DMS114 treated with DMSO at 0.1 percent for 48 hours (cell line): ENCODE measurements at regions not wholly inside any gene's neighbourhood (a gene's known extent, or its start where the extent isn't known, plus 50 kb on each side); places are given as distances from the start of the nearest gene placed in this dataset.
"Not testable (repeated sequence)": the region's sequence is repeated elsewhere in the genome, so short reads cannot be mapped to it uniquely, and the experiment has no call there.

Experiments
- DNase-seq: peaks from one replicate; lab custom pipeline; 2025; ENCODE audit not compliant: unreplicated experiment; lab: John Stamatoyannopoulos, UW

GRCh38 chrX:35392232-35392631 is 405.9 kb upstream of the MAGEB16 start:
- DNase-seq: no peak

- no peak for DNase-seq
Observed at GRCh38 chrX:35406386-35406785, 391.8 kb upstream of the MAGEB16 start.

GRCh38 chrX:35416782-35417181 is 381.4 kb upstream of the MAGEB16 start:
- no peak for DNase-seq

- DNase-seq: no peak
Observed at GRCh38 chrX:35432056-35432455, 366.1 kb upstream of the MAGEB16 start.

- DNase-seq: no peak
Observed at GRCh38 chrX:35439034-35439660, 359.0 kb upstream of the MAGEB16 start.

GRCh38 chrX:35439692-35440091 is 358.4 kb upstream of the MAGEB16 start:
- DNase-seq: no peak

GRCh38 chrX:35442421-35442820 is 355.7 kb upstream of the MAGEB16 start:
- DNase-seq: no peak

GRCh38 chrX:35443091-35443582 is 355.0 kb upstream of the MAGEB16 start:
- not testable (repeated sequence) for DNase-seq

GRCh38 chrX:35444671-35445355 is 353.3 kb upstream of the MAGEB16 start:
- no peak for DNase-seq

GRCh38 chrX:35445912-35446311 is 352.2 kb upstream of the MAGEB16 start:
- no peak for DNase-seq

GRCh38 chrX:35456891-35457290 is 341.3 kb upstream of the MAGEB16 start:
- no peak for DNase-seq

- DNase-seq: no peak
Observed at GRCh38 chrX:35458142-35458541, 340.0 kb upstream of the MAGEB16 start.

- DNase-seq: no peak
Observed at GRCh38 chrX:35461164-35461563, 337.0 kb upstream of the MAGEB16 start.

- DNase-seq: not testable (repeated sequence)
Observed at GRCh38 chrX:35496671-35497070, 301.5 kb upstream of the MAGEB16 start.

- not testable (repeated sequence) for DNase-seq
Observed at GRCh38 chrX:35497453-35497852, 300.7 kb upstream of the MAGEB16 start.

GRCh38 chrX:35499071-35499862 is 298.9 kb upstream of the MAGEB16 start:
- DNase-seq: no peak

- DNase-seq: no peak
Observed at GRCh38 chrX:35507701-35508100, 290.4 kb upstream of the MAGEB16 start.

- DNase-seq: not testable (repeated sequence)
Observed at GRCh38 chrX:35548003-35548402, 250.1 kb upstream of the MAGEB16 start.

GRCh38 chrX:35557916-35558315 is 240.2 kb upstream of the MAGEB16 start:
- DNase-seq: no peak

- DNase-seq: no peak
Observed at GRCh38 chrX:35561985-35562384, 236.2 kb upstream of the MAGEB16 start.

- DNase-seq: no peak
Observed at GRCh38 chrX:35562395-35562794, 235.7 kb upstream of the MAGEB16 start.

GRCh38 chrX:35590210-35590609 is 207.9 kb upstream of the MAGEB16 start:
- DNase-seq: no peak
